ENCODE measurements at regions not wholly inside any gene's neighbourhood (a gene's known extent, or its start where the extent isn't known, plus 50 kb on each side); places are given as distances from the start of the nearest gene placed in this dataset.
A peak's percentile ranks its signal among the peaks of the same experiment; 100 is the strongest.

- no peak overlapping the region for H3K9ac ChIP-seq (ENCODE audit: insufficient read length)
- no peaks in the 10 kb centered on the region for H3K36me3 ChIP-seq (ENCODE audit: insufficient read depth, low read length)
- H3K9me3 ChIP-seq (ENCODE audit: low read depth, low read length), result no peaks in the 10 kb centered on the region
- DNase-seq (ENCODE audit: low read depth, low spot score), result no peak
- no peak overlapping the region for H3K27ac ChIP-seq
- H3K4me3 ChIP-seq, result no peak overlapping the region
- TF ChIP-seq EZH2 (IDR thresholded peaks at IDR 0.05) (no peak), FOXP2 (optimal IDR thresholded peaks at IDR 0.05; ENCODE audit: control extremely low read depth, extremely low read length, insufficient read depth) (no peak), POLR2AphosphoS5 (IDR thresholded peaks at IDR 0.05; ENCODE audit: borderline replicate concordance, low read depth, low read length) (no peak)
Measured at GRCh38 chr10:109454691-109455090, 468.6 kb downstream of the XPNPEP1 start.

DNA sequence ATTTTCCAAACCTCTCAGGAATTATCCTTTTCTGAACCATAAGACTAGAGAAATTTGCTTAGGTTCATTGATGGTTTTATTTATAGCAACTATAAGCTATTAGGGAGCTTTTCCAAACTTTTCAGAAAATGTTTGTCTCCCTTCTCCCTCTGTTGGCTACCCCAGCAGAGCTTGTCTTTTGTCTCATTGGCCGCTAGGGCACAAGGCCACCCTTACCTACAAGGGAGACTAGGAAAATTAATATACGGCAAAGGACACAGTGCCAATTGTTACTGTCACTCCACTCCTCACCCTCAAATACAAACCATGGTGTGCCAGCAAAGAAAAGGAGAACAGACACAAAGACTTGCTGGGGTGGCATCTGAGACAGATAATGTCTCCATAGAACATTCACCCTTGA is 471.4 kb downstream of the XPNPEP1 start:
- Histone ChIP-seq H3K9ac (ENCODE audit: insufficient read length) (no peak overlapping the region), H3K27ac (no peak overlapping the region), H3K4me3 (no peak overlapping the region), H3K36me3 (ENCODE audit: insufficient read depth, low read length) (no peaks in the 10 kb centered on the region), H3K9me3 (ENCODE audit: low read depth, low read length) (no peaks in the 10 kb centered on the region)
- TF ChIP-seq EZH2 (IDR thresholded peaks at IDR 0.05), result no peak
- TF ChIP-seq POLR2AphosphoS5 (IDR thresholded peaks at IDR 0.05; ENCODE audit: borderline replicate concordance, low read depth, low read length), result no peak
- TF ChIP-seq FOXP2 (optimal IDR thresholded peaks at IDR 0.05; ENCODE audit: control extremely low read depth, extremely low read length, insufficient read depth), result no peak
- DNase-seq (ENCODE audit: low read depth, low spot score), result no peak

GRCh38 chr10:109450702-109451101 is 472.6 kb downstream of the XPNPEP1 start:
- Histone ChIP-seq H3K27ac (no peak overlapping the region), H3K4me3 (no peak overlapping the region), H3K9ac (ENCODE audit: insufficient read length) (no peak overlapping the region), H3K36me3 (ENCODE audit: insufficient read depth, low read length) (no peaks in the 10 kb centered on the region), H3K9me3 (ENCODE audit: low read depth, low read length) (no peaks in the 10 kb centered on the region)
- TF ChIP-seq FOXP2 (optimal IDR thresholded peaks at IDR 0.05; ENCODE audit: control extremely low read depth, extremely low read length, insufficient read depth) (no peak), EZH2 (IDR thresholded peaks at IDR 0.05) (no peak), POLR2AphosphoS5 (IDR thresholded peaks at IDR 0.05; ENCODE audit: borderline replicate concordance, low read depth, low read length) (no peak)
- no peak for DNase-seq (ENCODE audit: low read depth, low spot score)

DNA sequence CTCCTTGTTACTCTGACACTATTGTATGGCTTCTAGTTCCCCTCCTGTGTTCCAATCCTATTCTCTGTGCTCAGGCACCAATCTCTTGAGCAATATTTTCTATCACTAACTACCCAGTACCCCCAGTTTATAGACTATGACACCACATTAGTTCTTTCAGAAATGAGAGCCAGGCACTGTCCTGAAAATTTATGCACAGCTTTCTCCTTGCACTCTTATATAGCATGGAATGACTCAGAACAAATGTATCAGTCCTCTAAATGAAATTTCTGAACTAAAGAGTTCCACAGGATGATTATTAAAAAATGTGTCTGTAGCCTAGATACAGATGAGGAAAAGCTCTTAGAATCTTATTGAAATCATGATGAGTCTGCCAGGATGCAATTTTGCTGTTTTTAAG is 489.9 kb downstream of the XPNPEP1 start:
- Histone ChIP-seq H3K36me3 (ENCODE audit: insufficient read depth, low read length) (no peaks in the 10 kb centered on the region), H3K9me3 (ENCODE audit: low read depth, low read length) (no peaks in the 10 kb centered on the region), H3K9ac (ENCODE audit: insufficient read length) (no peak overlapping the region), H3K27ac (no peak overlapping the region), H3K4me3 (no peak overlapping the region)
- DNase-seq (ENCODE audit: low read depth, low spot score), result no peak
- TF ChIP-seq FOXP2 (optimal IDR thresholded peaks at IDR 0.05; ENCODE audit: control extremely low read depth, extremely low read length, insufficient read depth) (no peak), POLR2AphosphoS5 (IDR thresholded peaks at IDR 0.05; ENCODE audit: borderline replicate concordance, low read depth, low read length) (no peak), EZH2 (IDR thresholded peaks at IDR 0.05) (no peak)

GRCh38 chr10:109432281-109432680 is 491.0 kb downstream of the XPNPEP1 start:
- TF ChIP-seq FOXP2 (optimal IDR thresholded peaks at IDR 0.05; ENCODE audit: control extremely low read depth, extremely low read length, insufficient read depth) (no peak), POLR2AphosphoS5 (IDR thresholded peaks at IDR 0.05; ENCODE audit: borderline replicate concordance, low read depth, low read length) (no peak), EZH2 (IDR thresholded peaks at IDR 0.05) (no peak)
- H3K4me3 ChIP-seq, result no peak overlapping the region
- no peak for DNase-seq (ENCODE audit: low read depth, low spot score)
- no peaks in the 10 kb centered on the region for H3K36me3 ChIP-seq (ENCODE audit: insufficient read depth, low read length)
- no peak overlapping the region for H3K27ac ChIP-seq
- no peaks in the 10 kb centered on the region for H3K9me3 ChIP-seq (ENCODE audit: low read depth, low read length)
- no peak overlapping the region for H3K9ac ChIP-seq (ENCODE audit: insufficient read length)

DNA sequence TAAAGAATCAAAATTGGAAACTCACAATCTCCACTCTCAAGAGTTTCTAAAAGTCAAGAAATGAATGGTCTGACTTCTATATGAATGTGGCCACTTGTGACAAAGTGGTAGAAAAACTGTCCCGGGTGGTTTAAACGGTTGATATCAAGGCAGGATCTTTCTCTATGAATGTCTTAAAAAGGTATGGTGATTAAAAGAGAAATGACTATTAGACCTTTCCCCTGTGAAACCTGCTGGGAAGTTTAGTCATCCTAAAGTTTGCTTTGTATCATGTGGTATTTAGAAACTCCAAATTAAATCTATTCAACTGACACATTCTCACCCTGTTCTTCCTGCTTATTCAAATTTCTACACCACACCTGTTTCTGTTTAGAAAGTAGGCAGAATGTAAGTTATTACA is 492.5 kb downstream of the XPNPEP1 start:
- H3K9me3 ChIP-seq (ENCODE audit: low read depth, low read length), result no peaks in the 10 kb centered on the region
- no peak overlapping the region for H3K4me3 ChIP-seq
- H3K27ac ChIP-seq, result peak overlapping the region; percentile 36; the same call in 1 of the 2 replicates
- no peak for DNase-seq (ENCODE audit: low read depth, low spot score)
- TF ChIP-seq EZH2 (IDR thresholded peaks at IDR 0.05), result no peak
- no peak for TF ChIP-seq POLR2AphosphoS5 (IDR thresholded peaks at IDR 0.05; ENCODE audit: borderline replicate concordance, low read depth, low read length)
- TF ChIP-seq FOXP2 (optimal IDR thresholded peaks at IDR 0.05; ENCODE audit: control extremely low read depth, extremely low read length, insufficient read depth), result no peak
- no peak overlapping the region for H3K9ac ChIP-seq (ENCODE audit: insufficient read length)
- H3K36me3 ChIP-seq (ENCODE audit: insufficient read depth, low read length), result no peaks in the 10 kb centered on the region

GRCh38 chr10:109430043-109430760 is 493.1 kb downstream of the XPNPEP1 start:
- no peaks in the 10 kb centered on the region for H3K9me3 ChIP-seq (ENCODE audit: low read depth, low read length)
- H3K4me3 ChIP-seq, result no peak overlapping the region
- no peak for TF ChIP-seq FOXP2 (optimal IDR thresholded peaks at IDR 0.05; ENCODE audit: control extremely low read depth, extremely low read length, insufficient read depth)
- TF ChIP-seq POLR2AphosphoS5 (IDR thresholded peaks at IDR 0.05; ENCODE audit: borderline replicate concordance, low read depth, low read length), result no peak
- no peak for TF ChIP-seq EZH2 (IDR thresholded peaks at IDR 0.05)
- H3K27ac ChIP-seq, result peak overlapping the region; percentile 36
- DNase-seq (ENCODE audit: low read depth, low spot score), result no peak
- no peaks in the 10 kb centered on the region for H3K36me3 ChIP-seq (ENCODE audit: insufficient read depth, low read length)
- no peak overlapping the region for H3K9ac ChIP-seq (ENCODE audit: insufficient read length)

GRCh38 chr10:109428775-109429491 is 494.4 kb downstream of the XPNPEP1 start:
- Histone ChIP-seq H3K9me3 (ENCODE audit: low read depth, low read length) (no peaks in the 10 kb centered on the region), H3K27ac (peak overlapping the region; percentile 83; the same call in 1 of the 2 replicates)

More at GRCh38 chr10:109428775-109429491, 494.4 kb downstream of the XPNPEP1 start:
- no peaks in the 10 kb centered on the region for H3K36me3 ChIP-seq (ENCODE audit: insufficient read depth, low read length)
- H3K9ac ChIP-seq (ENCODE audit: insufficient read length), result no peak overlapping the region
- no peak for TF ChIP-seq FOXP2 (optimal IDR thresholded peaks at IDR 0.05; ENCODE audit: control extremely low read depth, extremely low read length, insufficient read depth)
- no peak for TF ChIP-seq EZH2 (IDR thresholded peaks at IDR 0.05)
- TF ChIP-seq POLR2AphosphoS5 (IDR thresholded peaks at IDR 0.05; ENCODE audit: borderline replicate concordance, low read depth, low read length), result no peak
- DNase-seq (ENCODE audit: low read depth, low spot score), result no peak
- H3K4me3 ChIP-seq, result no peak overlapping the region

All from SK-N-MC (cell line).